SK-N-SH treated with all-trans-retinoic acid at 6 μM for 48 hours (cell line): ENCODE measurements at regions not wholly inside any gene's neighbourhood (a gene's known extent, or its start where the extent isn't known, plus 50 kb on each side); places are given as distances from the start of the nearest gene placed in this dataset.

Experiments
- ATAC-seq: fragments of 200-7000 bp; cut with Tn5 transposase; 3 replicates; pipeline ENCODE4 v1.9.1; 2020; ENCODE audit warnings: mild to moderate bottlenecking, moderate library complexity
- ARNTL ChIP-seq: fragments of 450-650 bp; formaldehyde crosslinking; IDR thresholded peaks from 2 replicates; pipeline ENCODE4 v1.5.0; 2020; ENCODE audit warnings: low read depth, mild to moderate bottlenecking, moderate library complexity, borderline replicate concordance
- BACH2 ChIP-seq: fragments of 250-450 bp; sonication (Bioruptor Pico); IDR thresholded peaks from 2 replicates; pipeline ENCODE4 v1.9.0; 2021; ENCODE audit warnings: mild to moderate bottlenecking, borderline replicate concordance
- CREB5 ChIP-seq: fragments of 250-450 bp; sonication (Bioruptor Pico); IDR thresholded peaks from 2 replicates; pipeline ENCODE4 v1.5.1; 2020; ENCODE audit warnings: low read depth, mild to moderate bottlenecking, moderate library complexity
- CSDC2 ChIP-seq: fragments of 250-450 bp; sonication (Bioruptor Pico); IDR thresholded peaks from 2 replicates; pipeline ENCODE4 v1.5.0; 2020; ENCODE audit warnings: mild to moderate bottlenecking, moderate library complexity
- CSRNP3 ChIP-seq: fragments of 250-450 bp; sonication (Bioruptor Pico); IDR thresholded peaks from 2 replicates; pipeline ENCODE4 v1.5.1; 2021; ENCODE audit warnings: mild to moderate bottlenecking, moderate library complexity
- ESRRG ChIP-seq: fragments of 250-450 bp; sonication (Bioruptor Pico); IDR thresholded peaks from 2 replicates; pipeline ENCODE4 v1.6.1; 2021; ENCODE audit warnings: mild to moderate bottlenecking
- GLIS3 ChIP-seq: fragments of 250-450 bp; sonication (Bioruptor Pico); IDR thresholded peaks from 2 replicates; pipeline ENCODE4 v1.5.0; 2020; ENCODE audit warnings: mild to moderate bottlenecking, moderate library complexity
- ISL1 ChIP-seq: fragments of 250-450 bp; sonication (Bioruptor Pico); IDR thresholded peaks from 2 replicates; pipeline ENCODE4 v2.1.2; 2022; ENCODE audit warnings: mild to moderate bottlenecking, moderate library complexity
- OSR1 ChIP-seq: fragments of 250-450 bp; sonication (Bioruptor Pico); IDR thresholded peaks from 2 replicates; pipeline ENCODE4 v1.8.0; 2022; ENCODE audit warnings: moderate library complexity, mild to moderate bottlenecking, inconsistent platforms
- PATZ1 ChIP-seq: fragments of 250-450 bp; sonication (Bioruptor Pico); IDR thresholded peaks from 2 replicates; pipeline ENCODE4 v1.8.0; 2020; ENCODE audit warnings: mild to moderate bottlenecking, moderate library complexity, borderline replicate concordance
- PPARA ChIP-seq: fragments of 250-450 bp; sonication (Bioruptor Pico); IDR thresholded peaks from 2 replicates; pipeline ENCODE4 v1.5.0; 2020; ENCODE audit warnings: mild to moderate bottlenecking, borderline replicate concordance
- RARB ChIP-seq: fragments of 250-450 bp; sonication (Bioruptor Pico); IDR thresholded peaks from 2 replicates; pipeline ENCODE4 v1.8.0; 2021; ENCODE audit warnings: mild to moderate bottlenecking, moderate library complexity
- SNAI2 ChIP-seq: fragments of 250-450 bp; sonication (Bioruptor Pico); IDR thresholded peaks from 2 replicates; pipeline ENCODE4 v1.5.0; 2020; ENCODE audit warnings: mild to moderate bottlenecking, moderate library complexity
- TCF4 ChIP-seq: fragments of 250-450 bp; sonication (Bioruptor Pico); IDR thresholded peaks from 2 replicates; pipeline ENCODE4 v1.8.0; 2021; ENCODE audit warnings: mild to moderate bottlenecking, moderate library complexity, borderline replicate concordance
- TOX ChIP-seq: fragments of 250-450 bp; sonication (Bioruptor Pico); IDR thresholded peaks from 2 replicates; pipeline ENCODE4 v1.8.0; 2021; ENCODE audit warnings: mild to moderate bottlenecking, moderate library complexity, borderline replicate concordance
- TSHZ2 ChIP-seq: fragments of 250-450 bp; sonication (Bioruptor Pico); IDR thresholded peaks from 2 replicates; pipeline ENCODE4 v1.5.0; 2020; ENCODE audit warnings: mild to moderate bottlenecking, moderate library complexity
- ZFP3 ChIP-seq: fragments of 250-450 bp; sonication (Bioruptor Pico); IDR thresholded peaks from 2 replicates; pipeline ENCODE4 v1.5.0; 2020; ENCODE audit warnings: mild to moderate bottlenecking, moderate library complexity
- ZFP30 ChIP-seq: fragments of 450-650 bp; formaldehyde crosslinking; IDR thresholded peaks from 2 replicates; pipeline ENCODE4 v1.5.0; 2022; ENCODE audit warnings: mild to moderate bottlenecking, moderate library complexity
- ZNF70 ChIP-seq: fragments of 450-650 bp; formaldehyde crosslinking; IDR thresholded peaks from 2 replicates; pipeline ENCODE4 v1.5.0; 2020; ENCODE audit warnings: mild to moderate bottlenecking, moderate library complexity
- ZNF8 ChIP-seq: fragments of 450-650 bp; formaldehyde crosslinking; IDR thresholded peaks from 2 replicates; pipeline ENCODE4 v1.5.0; 2020; ENCODE audit warnings: mild to moderate bottlenecking, moderate library complexity

- ATAC-seq: no peak
- no peak for TF ChIP-seq BACH2 (CRISPR knock-in tag)
- TF ChIP-seq ARNTL (CRISPR knock-in tag): no peak
- no peak for TF ChIP-seq PPARA (CRISPR knock-in tag)
- TF ChIP-seq ZFP3: no peak
- TF ChIP-seq ISL1 (CRISPR knock-in tag): no peak
- TF ChIP-seq ZFP30 (CRISPR knock-in tag): no peak
- no peak for TF ChIP-seq TSHZ2 (CRISPR knock-in tag)
- no peak for TF ChIP-seq RARB (CRISPR knock-in tag)
- TF ChIP-seq SNAI2 (CRISPR knock-in tag): no peak
- TF ChIP-seq TCF4 (CRISPR knock-in tag): no peak
- TF ChIP-seq ZNF8 (CRISPR knock-in tag): no peak
- no peak for TF ChIP-seq GLIS3
- TF ChIP-seq OSR1 (CRISPR knock-in tag): no peak
- no peak for TF ChIP-seq PATZ1
- TF ChIP-seq ESRRG (CRISPR knock-in tag): no peak
- TF ChIP-seq CSRNP3 (CRISPR knock-in tag): no peak
- TF ChIP-seq CREB5 (CRISPR knock-in tag): no peak
- TF ChIP-seq, all 23 proteins: peak for 0
Measured at GRCh38 chr16:59729613-59730012, 995.5 kb upstream of the GOT2 start.

- ATAC-seq: no peak
- TF ChIP-seq ZFP3: no peak
- no peak for TF ChIP-seq TCF4 (CRISPR knock-in tag)
- TF ChIP-seq ESRRG (CRISPR knock-in tag): no peak
- no peak for TF ChIP-seq GLIS3
- no peak for TF ChIP-seq ISL1 (CRISPR knock-in tag)
- no peak for TF ChIP-seq TSHZ2 (CRISPR knock-in tag)
- no peak for TF ChIP-seq BACH2 (CRISPR knock-in tag)
- no peak for TF ChIP-seq CSDC2
- no peak for TF ChIP-seq SNAI2 (CRISPR knock-in tag)
- TF ChIP-seq PPARA (CRISPR knock-in tag): no peak
- TF ChIP-seq ZNF8 (CRISPR knock-in tag): no peak
- no peak for TF ChIP-seq TOX (CRISPR knock-in tag)
- TF ChIP-seq ZNF70: no peak
- no peak for TF ChIP-seq PATZ1
- TF ChIP-seq ARNTL (CRISPR knock-in tag): no peak
- TF ChIP-seq ZFP30 (CRISPR knock-in tag): no peak
Measured at GRCh38 chr16:59719121-59719520, 985.0 kb upstream of the GOT2 start.
